ENCODE measurements at regions not wholly inside any gene's neighbourhood (a gene's known extent, or its start where the extent isn't known, plus 50 kb on each side); places are given as distances from the start of the nearest gene placed in this dataset.
"Not testable (repeated sequence)": the region's sequence is repeated elsewhere in the genome, so short reads cannot be mapped to it uniquely, and the experiment has no call there.

DNA sequence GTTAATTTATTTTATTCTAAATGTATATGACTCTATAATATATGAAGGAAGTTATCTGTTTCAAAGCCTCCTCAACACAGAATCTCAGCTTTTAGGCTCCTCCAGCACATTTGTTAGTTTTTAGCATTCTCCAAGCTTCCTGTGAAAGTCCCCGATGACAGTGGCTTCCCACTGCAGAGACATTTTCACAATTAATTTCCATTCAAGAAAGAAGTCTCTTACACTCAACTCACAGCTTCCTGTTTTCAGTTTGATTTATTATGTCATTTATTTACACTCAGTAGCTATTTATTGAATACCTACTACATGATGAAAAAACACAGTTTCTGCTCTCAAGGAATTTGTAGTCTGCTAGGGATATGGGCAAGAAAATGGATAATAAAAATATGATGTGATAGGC is 2228.2 kb upstream of the WWC1 start:
- no peak for DNase-seq

DNA sequence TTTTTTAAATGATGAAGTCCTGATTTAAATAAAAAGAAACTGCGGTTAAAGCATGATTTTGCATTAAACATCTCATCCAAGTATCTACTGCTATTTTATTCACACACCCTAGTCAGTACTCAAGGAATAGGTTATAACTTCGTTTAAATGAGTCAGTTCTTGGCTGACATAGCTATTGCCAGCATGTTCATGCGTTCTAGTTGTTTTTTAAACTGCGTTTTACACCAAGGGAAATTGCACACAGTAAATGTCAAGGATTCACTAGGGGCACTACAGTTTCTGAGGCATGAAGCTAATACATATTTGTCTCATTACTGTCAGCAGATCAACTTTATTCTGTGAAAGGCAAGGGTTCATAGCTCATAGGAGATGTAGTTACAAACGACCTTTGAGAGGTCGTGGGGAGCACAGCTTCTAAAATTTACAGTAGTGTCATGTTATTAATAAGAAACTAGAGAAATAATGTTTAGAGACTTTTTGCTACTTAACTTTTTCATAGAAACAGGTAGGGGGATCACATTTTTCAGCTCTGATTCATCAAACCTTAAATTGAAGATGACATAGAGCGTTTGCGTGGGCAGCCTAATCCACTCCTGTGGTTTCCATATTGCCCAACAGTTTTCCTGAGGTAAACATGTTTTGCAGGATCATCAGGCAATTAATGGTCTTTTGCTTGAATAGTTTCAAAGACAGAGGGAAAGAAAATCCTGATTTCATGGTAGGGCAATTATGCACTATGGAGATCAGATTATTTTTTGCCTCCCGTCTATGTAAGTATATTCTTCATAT is 2222.7 kb upstream of the WWC1 start:
- no peak for DNase-seq

DNA sequence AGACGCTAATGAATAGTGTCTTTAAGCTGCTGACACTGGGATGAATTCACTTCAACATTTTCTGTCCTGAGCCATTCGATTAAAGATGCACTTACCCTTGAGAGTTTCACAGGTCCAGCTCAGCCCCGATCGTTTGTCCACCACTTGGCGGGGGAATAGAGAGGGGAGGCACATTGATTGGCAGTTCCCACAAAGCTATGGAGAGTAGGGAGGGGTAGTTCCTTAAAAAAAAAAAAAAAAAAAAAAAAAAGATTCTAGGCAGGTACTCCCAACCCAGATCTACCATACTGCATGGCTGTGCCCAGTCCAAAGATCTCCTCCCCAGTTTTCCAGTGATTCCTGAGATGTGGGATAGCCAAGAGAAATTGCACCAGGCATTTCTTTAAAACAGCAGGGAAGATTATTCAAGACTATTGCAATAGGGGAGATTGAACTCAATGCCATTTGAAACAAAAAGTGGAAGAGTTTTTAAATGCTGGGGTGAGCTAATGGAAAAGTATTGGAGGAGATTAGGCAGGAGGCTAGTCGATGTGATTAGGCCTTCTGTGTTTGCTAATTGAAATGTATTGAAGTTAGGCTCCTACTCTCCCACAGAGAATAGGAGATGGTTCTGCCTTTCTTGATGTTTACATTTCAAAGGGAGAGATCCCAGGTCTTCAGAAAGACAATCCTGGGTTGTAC is 2217.4 kb upstream of the WWC1 start:
- no peak for DNase-seq

- peak; percentile 57 for DNase-seq
Observed at GRCh38 chr5:166074582-166075481, 2216.6 kb upstream of the WWC1 start.

GRCh38 chr5:166083183-166083959 is 2208.1 kb upstream of the WWC1 start:
- peak; percentile 50 for DNase-seq

- DNase-seq: no peak
Observed at GRCh38 chr5:166086568-166086967, 2204.9 kb upstream of the WWC1 start.

- DNase-seq: no peak
Observed at GRCh38 chr5:166088389-166089039, 2202.9 kb upstream of the WWC1 start.

GRCh38 chr5:166091931-166092330 is 2199.5 kb upstream of the WWC1 start:
- no peak for DNase-seq

- no peak for DNase-seq
Observed at GRCh38 chr5:166093312-166093711, 2198.1 kb upstream of the WWC1 start.

DNA sequence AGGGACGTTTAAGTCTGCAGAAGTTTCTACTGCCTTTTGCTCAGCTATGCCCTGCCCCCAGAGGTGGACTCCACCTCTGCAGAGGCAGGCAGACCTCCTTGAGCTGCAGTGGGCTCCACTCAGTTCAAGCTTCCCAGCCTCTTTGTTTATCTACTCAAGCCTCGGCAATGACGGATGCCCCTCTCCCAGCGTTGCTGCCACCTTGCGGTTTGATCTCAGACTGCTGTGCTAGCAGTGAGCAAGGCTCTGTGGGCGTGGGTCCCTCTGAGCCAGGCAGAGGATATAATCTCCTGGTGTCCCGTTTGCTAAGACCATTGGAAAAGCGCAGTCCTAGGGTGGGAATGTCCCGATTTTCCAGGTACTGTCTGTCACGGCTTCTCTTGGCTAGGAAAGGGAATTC is 2188.5 kb upstream of the WWC1 start:
- DNase-seq: no peak

DNA sequence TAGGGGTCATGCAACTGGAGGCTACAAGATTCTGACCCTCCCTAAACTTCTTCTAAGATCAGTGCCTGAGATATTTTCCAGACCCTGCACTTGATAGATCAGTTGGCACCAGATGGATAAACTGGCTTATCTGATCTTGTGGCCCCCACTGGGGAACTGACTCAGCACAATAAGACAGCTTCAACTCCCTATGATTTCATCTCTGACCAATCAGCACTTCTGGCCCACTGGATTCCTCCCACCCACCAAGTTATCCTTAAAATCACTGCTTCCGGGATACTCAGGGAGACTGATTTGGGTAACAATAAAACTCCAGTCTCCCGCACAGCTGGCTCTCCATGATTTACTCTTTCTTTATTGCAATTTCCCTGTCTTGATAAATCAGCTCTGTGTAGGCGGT is 2180.4 kb upstream of the WWC1 start:
- no peak for DNase-seq

- DNase-seq: no peak
Observed at GRCh38 chr5:166117072-166118066, 2174.1 kb upstream of the WWC1 start.

- DNase-seq: no peak
Observed at GRCh38 chr5:166119506-166119905, 2171.9 kb upstream of the WWC1 start.

- no peak for DNase-seq
Observed at GRCh38 chr5:166123717-166124116, 2167.7 kb upstream of the WWC1 start.

GRCh38 chr5:166127766-166128570 is 2163.5 kb upstream of the WWC1 start:
- DNase-seq: peak; percentile 52

- DNase-seq: not testable (repeated sequence)
Observed at GRCh38 chr5:166145107-166145506, 2146.3 kb upstream of the WWC1 start.

DNA sequence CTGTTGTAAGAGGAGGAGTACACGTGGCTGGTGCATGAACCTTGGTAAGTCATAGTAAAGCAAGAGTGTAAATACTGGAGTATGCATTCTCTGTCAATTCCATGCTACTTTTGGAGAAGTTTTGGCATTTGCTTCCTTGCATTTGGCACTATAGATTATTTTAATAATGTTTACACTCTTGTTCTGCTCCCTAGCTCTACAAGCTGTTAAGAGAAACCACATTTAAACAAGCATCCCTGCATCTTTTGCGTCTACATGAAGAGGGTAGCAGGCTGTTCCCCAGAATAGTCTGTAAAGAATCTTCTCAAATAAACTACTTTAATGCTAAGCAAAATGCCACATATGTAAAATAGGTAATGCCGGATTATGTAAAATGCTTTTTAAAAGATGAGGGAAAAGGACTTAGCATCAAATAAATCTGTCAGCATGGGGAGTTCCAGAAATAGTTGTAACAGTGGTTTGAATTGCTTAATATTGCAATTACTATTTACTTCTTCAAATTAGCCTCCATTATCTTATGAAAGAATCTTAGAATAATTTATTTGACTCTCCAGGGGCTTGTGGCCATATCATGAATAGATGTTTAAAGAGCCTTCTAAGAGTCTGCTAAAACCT is 2127.3 kb upstream of the WWC1 start:
- DNase-seq: no peak

- peak; percentile 52 for DNase-seq
Observed at GRCh38 chr5:166165596-166165995, 2125.8 kb upstream of the WWC1 start.

GRCh38 chr5:166166071-166166470 is 2125.4 kb upstream of the WWC1 start:
- no peak for DNase-seq

Data from islet precursor cell (in vitro differentiated cells).